ENCODE measurements at regions not wholly inside any gene's neighbourhood (a gene's known extent, or its start where the extent isn't known, plus 50 kb on each side); places are given as distances from the start of the nearest gene placed in this dataset.

- TF ChIP-seq RAD21 (IDR thresholded peaks at IDR 0.05; ENCODE audit: low read depth) (no peak), TAF1 (IDR thresholded peaks at IDR 0.05; ENCODE audit: low read depth) (no peak), TEAD4 (IDR thresholded peaks at IDR 0.05) (no peak), YY1 (IDR thresholded peaks at IDR 0.05; ENCODE audit: low read depth) (no peak), MAX (IDR thresholded peaks at IDR 0.05) (no peak), FOXM1 (IDR thresholded peaks at IDR 0.05; ENCODE audit: borderline replicate concordance, low read depth) (no peak), CEBPB (IDR thresholded peaks at IDR 0.05) (no peak), EGR1 (IDR thresholded peaks at IDR 0.05) (no peak), NFIC (IDR thresholded peaks at IDR 0.05) (no peak), REST (IDR thresholded peaks at IDR 0.05; ENCODE audit: low read depth) (no peak)
These were observed 246.3 kb upstream of the SEMA6D start for GRCh38 chr15:47470983-47471382.
